ENCODE measurements at regions not wholly inside any gene's neighbourhood (a gene's known extent, or its start where the extent isn't known, plus 50 kb on each side); places are given as distances from the start of the nearest gene placed in this dataset.

DNA sequence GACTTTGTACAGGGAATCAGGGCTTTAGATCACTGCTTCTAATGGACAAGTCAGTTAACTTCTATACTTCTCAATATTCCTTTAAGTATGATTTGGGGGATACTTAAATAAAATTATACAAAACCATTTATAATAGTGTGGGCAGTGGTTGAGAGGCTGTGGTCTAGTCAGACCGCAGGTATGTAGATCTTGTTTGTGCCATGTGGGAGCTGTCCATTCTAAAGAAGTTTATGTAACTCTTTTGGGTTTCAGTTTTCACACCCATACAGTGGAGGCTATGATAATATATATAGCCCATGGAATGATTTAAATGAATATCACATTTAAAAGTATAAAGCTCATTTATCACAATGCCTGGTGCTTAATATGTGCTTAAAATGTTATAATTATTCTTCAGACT, 654.3 kb upstream of the KIF2B start:
- no peak for DNase-seq (ENCODE audit: low read depth)

DNA sequence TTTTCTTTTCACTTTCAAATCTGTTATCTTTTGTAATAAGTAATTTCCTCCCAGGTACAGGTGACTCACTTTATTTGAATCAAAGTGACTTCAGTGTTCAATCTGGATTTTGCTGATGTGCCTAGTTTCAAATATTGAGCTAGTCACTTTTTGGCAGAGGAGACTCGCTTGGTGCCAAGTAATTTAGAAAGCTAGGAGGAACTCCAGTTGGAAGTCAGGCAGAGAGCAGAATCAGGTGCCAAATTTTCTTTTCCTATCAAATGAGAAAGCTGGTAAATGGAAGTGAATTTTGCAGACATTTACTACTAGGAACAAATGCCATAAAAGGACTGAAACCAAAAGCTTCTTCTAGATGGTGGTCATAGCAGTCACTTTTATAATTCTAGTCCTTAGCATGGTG, 656.0 kb upstream of the KIF2B start:
- no peak for DNase-seq (ENCODE audit: low read depth)

- no peak for DNase-seq (ENCODE audit: low read depth)
Observed at GRCh38 chr17:53150101-53150698, 672.5 kb upstream of the KIF2B start.

DNA sequence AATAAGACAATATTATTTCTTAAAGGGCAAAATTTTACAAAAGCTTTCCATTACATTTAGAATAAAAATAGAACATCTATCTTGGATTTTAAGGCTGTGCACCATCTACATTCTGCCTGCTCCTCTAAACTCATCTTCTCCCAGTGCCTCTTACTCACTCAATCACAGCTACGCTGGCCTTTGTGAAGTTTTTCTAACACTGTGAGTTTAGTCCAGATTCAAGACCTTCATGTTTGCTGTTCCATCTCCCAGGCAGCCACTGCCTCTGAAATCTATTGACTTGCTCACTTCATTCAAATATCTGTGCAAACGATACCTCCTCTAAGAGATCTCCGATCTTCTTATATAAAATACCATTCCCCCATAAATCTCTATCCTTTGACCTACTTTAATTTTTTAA, 673.4 kb upstream of the KIF2B start:
- DNase-seq (ENCODE audit: low read depth), result no peak

DNA sequence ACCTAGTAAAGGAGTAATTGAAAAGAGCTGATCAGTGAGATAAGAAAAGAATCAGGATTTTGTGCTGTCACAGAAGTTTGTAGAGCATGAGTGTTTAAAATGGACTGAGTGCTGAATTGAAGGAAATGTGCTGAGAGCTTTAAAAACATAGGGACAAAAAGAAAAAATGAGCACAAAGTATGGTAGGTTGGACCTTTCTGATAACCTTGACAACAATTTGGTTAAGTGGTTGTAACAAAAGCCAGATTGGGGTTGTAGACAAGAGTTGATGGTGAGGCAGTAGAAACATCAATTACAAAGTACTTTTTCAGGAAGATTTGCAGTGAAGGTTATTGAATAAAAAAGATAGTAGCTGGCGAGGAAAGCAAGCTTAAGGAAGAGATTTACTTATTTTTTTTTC, 674.7 kb upstream of the KIF2B start:
- no peak for DNase-seq (ENCODE audit: low read depth)

- no peak for DNase-seq (ENCODE audit: low read depth)
Observed at GRCh38 chr17:53142890-53143289, 679.8 kb upstream of the KIF2B start.

DNA sequence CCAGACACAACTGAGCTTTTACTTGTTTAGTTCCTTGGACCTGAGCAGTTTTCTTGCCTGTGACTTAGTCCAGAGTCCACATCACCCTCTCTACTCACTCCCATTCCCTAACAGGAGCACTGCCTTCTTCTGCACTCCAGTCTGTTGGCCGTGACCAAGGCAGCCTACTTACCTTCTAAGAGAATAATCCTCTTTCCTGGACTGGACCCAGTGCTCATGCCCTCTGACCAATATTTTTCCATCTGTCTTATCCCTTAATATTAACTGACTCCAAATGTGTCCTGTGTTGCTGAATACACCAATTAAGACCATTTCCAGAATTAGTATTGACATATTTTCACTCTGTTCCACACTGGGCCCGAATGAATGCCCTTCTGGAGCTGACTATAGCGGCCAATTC, 681.0 kb upstream of the KIF2B start:
- DNase-seq (ENCODE audit: low read depth), result no peak

DNA sequence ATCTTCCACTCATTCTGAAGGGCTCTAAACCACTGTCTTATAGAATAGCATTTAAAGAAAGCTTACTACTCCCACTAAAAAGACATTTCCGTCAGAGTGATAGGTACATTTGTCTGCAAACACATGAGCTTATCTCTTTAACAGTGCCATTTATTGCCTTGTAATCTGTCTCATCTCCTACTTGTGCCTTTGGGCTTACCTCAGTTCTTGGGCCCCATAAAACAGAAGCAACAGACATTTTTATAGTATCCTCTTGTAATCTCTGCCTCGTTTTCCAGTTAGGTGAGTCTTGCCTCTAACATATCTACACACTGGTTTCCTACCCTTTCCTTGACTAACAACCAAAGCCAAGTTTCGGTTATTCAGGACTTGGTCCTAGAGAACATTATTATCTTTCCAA, 681.4 kb upstream of the KIF2B start:
- DNase-seq (ENCODE audit: low read depth), result no peak

- DNase-seq (ENCODE audit: low read depth), result no peak
Observed at GRCh38 chr17:53137869-53138268, 684.9 kb upstream of the KIF2B start.

DNA sequence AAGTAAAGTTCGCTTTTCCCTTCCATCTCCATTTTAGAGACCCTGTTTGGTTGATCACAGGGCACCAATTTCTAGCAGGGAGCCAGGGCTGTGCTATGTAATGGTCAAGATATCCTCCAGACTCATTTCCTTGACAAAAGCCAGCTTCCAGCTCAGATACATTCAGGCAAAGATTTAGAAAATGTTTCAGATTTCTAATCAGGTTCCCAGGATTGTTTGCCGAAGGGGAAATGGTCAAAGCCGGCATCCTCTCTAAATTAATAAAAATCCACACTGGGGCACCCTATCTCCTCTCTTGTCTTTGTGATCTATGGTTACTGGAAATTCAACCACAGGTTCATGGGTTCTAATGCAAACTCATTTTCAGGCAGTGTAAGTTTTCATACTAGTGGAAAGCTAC, 686.8 kb upstream of the KIF2B start:
- DNase-seq (ENCODE audit: low read depth), result no peak

GRCh38 chr17:53134548-53134947, 688.2 kb upstream of the KIF2B start:
- no peak for DNase-seq (ENCODE audit: low read depth)

GRCh38 chr17:53133876-53134275, 688.9 kb upstream of the KIF2B start:
- no peak for DNase-seq (ENCODE audit: low read depth)

- DNase-seq (ENCODE audit: low read depth), result no peak
Observed at GRCh38 chr17:53129863-53130262, 692.9 kb upstream of the KIF2B start.

- no peak for DNase-seq (ENCODE audit: low read depth)
Observed at GRCh38 chr17:53127331-53127730, 695.4 kb upstream of the KIF2B start.

GRCh38 chr17:53122966-53123365, 699.8 kb upstream of the KIF2B start:
- no peak for DNase-seq (ENCODE audit: low read depth)

DNA sequence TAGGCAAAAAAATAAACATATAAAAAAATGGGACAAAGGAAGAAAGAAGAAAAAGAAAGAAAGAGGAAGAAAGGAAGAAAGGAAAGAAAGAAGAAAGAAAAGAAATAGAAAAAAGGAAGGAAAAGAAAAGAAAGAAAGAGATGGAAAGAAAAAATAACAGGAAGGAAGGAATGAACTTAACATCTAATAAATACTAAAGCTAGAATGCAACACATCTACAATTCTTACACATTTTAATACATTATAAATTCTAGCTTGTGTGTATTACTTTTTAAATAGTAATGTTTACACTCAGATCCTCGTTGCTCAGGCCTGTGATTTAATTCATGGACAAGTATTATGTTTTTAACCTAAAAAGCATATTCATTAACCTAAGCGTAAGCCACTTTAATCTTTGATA, 703.0 kb upstream of the KIF2B start:
- no peak for DNase-seq (ENCODE audit: low read depth)

GRCh38 chr17:53118948-53119347, 703.8 kb upstream of the KIF2B start:
- DNase-seq (ENCODE audit: low read depth), result no peak

- DNase-seq (ENCODE audit: low read depth), result no peak
Observed at GRCh38 chr17:53106886-53107285, 715.8 kb upstream of the KIF2B start.

DNA sequence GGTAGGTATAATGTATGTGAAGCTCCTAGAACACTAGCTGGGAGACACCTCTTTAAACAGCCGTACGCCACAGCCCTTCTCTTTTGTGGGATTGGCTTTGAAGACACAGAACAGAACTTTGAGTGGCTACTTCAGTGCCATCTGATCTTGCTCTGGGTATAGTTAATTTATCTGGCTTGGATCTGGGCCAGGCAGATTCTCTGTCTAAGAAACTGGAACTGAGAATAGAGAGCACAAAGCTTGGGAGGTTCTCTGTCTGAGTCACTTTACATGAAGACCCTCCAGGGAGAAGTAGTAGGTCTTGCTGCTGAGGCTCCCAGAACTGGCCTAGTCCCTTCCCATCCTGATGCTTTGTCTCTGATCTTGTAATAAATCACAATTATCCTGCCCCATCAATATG, 721.0 kb upstream of the KIF2B start:
- no peak for DNase-seq (ENCODE audit: low read depth)

GRCh38 chr17:53100126-53100525, 722.6 kb upstream of the KIF2B start:
- no peak for DNase-seq (ENCODE audit: low read depth)

DNA sequence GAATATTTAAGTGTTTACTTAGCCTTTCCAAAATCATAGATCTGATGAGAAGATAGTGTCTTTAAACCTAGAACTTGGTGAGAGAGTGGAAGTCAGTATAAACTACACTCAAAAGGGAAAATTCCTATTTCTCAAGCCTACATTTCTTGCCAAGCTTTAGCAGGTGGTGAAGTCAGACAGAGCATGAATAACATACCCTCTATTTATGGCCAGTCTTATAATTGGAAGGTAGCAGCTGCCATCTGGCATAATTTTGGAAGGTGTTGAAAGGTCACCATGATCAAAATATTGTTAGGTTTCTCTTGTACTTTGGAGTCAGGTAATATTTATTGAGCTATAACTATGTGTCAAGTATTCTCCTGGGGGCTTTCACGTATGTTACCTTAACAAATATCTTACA, 729.3 kb upstream of the KIF2B start:
- no peak for DNase-seq (ENCODE audit: low read depth)

DNA sequence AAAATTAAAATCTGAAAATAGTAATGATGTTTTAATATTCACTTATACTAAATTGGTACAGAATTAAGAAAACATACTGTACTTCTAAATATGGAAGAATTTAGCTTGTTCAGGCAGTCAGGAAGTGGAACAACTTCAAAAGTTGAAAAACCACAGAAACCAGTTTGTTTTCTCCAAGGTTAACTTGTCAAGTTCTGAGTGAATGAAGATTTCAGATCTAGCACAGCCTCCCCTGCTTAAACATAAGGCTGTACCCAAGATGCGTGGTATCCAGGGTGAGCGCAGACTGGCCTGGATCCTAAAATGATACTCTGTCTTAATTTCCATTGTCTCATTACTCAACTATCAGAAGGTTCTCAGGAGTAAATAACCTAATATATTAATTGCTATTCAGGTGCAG, 730.7 kb upstream of the KIF2B start:
- DNase-seq (ENCODE audit: low read depth), result no peak

GRCh38 chr17:53090770-53091169, 732.0 kb upstream of the KIF2B start:
- no peak for DNase-seq (ENCODE audit: low read depth)

- no peak for DNase-seq (ENCODE audit: low read depth)
Observed at GRCh38 chr17:53088481-53088880, 734.2 kb upstream of the KIF2B start.

GRCh38 chr17:53061446-53061845, 761.3 kb upstream of the KIF2B start:
- no peak for DNase-seq (ENCODE audit: low read depth)

Measured in CMK (cell line).